ENCODE measurements at regions not wholly inside any gene's neighbourhood (a gene's known extent, or its start where the extent isn't known, plus 50 kb on each side); places are given as distances from the start of the nearest gene placed in this dataset.
"Not testable (repeated sequence)": the region's sequence is repeated elsewhere in the genome, so short reads cannot be mapped to it uniquely, and the experiment has no call there.

DNA sequence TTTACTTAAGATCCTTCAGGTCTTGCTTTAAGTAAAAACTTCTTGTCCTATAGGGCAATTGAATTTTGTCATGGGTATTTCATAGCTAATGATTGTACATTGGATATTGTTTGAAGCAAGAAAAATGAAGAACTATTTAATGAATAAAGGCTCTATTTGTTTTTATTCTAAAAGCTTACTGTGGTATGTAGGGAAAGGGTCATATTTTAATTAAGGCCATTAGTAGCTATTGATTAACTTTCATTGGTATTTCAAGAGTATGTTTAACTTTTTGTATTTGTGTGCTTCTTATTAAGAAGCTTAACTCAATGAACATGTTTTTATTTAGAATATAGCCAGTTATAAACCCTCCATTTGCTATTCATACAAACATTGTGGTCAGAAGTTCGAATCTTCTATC lies 1951.8 kb upstream of the ADGRL3 start:
- no peak for DNase-seq

DNA sequence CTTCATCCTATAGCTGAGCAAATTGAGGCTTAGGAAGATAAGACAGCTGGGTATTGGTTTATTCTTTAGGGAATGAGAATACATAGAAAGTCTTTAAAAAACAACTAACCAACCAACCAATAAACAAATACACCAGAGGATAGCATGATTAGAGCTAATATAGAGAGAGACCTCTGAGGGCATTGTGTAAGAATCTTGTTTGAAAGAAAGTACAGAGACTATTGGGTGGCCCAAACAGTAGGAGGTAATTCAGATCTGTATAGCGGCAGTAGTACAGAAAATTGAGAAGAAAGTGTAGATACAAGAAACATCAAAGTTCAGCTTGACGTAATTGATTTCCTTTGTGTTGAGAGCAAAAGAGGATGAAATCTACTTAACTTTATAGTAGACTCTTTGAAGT lies 1951.0 kb upstream of the ADGRL3 start:
- no peak for DNase-seq

DNA sequence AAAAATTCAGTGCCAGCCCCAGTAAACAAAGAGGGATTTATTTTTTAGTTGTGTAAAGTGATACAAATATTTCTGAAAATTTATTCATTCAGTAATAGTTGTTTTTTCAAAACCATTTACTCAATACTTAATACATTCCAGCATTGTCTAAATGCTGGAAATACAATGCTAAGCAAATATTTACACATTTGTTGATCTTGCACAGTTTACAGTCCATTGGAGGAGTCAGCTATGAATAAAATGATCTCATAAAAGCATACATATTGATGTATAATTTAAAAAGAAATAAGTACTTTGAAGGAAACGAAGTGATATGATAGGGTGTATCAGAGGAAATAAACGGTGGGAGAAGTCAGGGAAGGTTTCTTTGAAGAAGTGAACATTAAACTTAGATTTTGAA lies 1942.1 kb upstream of the ADGRL3 start:
- DNase-seq, result no peak

DNA sequence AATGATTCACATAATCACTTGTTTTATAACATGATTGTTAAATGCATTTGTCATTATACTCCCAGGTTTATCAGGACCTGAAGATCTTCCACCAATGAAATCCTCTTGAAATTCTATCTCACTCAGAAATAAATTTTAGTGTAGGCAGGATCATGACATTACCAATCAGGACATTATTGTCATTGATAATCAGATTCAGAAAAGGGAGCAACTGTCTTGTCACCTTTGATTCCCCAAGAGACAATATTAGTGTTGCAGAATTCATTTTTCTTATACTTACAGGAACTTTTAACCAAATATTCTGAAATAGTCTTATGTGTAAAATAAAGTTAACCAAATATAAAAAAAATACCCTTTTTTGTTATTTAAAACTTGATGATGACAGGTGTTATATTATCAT lies 1892.5 kb upstream of the ADGRL3 start:
- no peak for DNase-seq

DNA sequence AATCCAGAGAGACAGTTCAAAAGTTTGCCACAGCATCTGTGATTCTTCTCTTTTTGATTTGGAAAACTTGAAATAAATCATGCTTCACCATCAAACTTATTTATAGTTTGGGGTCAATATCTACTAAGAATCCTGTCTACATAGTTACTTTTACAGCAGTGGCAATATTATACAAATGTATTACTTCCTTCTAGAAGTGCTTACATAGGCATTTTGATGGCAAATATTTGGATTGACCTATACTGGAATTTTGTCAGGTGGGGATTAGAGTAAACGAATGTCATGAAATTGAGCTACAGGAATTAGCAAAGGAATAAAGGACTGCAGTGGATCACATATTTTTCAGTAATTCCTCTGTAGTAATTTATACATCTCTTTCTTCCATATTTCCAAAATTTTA lies 1885.5 kb upstream of the ADGRL3 start:
- no peak for DNase-seq

DNA sequence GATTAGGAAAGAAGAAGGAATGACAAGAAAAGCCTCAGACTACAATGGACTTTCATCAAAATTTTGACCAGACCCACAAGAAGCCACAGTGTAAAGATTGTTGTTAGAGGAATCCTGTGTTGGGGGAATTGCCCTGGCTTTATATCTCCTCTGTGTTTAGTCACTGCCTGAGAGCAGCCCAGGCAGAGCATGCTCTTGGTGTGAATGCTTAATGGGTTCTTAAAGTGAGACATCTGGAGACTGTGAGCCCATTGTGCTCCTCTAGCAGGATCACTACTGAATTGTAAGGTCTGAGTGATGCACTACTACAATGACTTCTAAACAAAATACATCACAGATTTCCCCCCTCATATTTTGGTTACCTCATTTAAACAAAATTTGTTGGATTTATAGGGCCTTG lies 1860.5 kb upstream of the ADGRL3 start:
- no peak for DNase-seq

DNA sequence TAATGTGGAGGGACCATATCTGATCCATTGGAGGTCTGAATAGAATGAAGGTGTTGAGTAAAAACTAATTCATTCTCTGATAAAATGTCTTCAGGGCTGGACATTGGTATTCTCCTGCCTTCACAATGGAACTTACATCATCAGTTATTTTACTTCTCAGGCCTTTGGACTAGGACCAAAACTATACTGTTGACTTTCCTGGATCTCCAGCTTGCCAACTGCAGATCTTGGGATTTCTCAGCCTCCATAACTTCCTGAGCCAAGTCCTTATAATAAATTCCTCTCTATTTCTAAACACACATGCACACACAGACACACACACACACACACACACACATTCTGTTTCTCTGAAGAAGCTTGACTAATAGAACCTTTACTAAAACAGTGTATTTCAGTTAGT lies 1858.6 kb upstream of the ADGRL3 start:
- no peak for DNase-seq

DNA sequence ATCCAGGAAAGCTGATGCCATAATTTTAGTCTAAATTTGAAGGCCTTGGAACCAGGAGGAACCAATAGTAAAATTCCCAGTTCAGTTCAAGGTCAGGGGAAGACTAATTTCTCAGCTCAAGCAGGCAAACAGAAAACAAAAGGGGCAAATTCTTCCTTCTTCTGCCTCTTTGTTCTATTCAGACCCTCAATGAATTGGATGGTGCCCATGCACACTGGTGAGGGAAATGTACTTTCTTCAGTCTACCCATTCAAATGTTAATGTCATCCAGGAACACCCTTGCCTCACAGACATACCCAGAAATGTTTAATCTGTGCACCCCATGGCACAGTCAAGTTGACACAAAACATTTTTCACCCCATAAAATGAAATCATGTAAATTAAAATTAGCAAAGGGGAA lies 1851.2 kb upstream of the ADGRL3 start:
- DNase-seq, result no peak

DNA sequence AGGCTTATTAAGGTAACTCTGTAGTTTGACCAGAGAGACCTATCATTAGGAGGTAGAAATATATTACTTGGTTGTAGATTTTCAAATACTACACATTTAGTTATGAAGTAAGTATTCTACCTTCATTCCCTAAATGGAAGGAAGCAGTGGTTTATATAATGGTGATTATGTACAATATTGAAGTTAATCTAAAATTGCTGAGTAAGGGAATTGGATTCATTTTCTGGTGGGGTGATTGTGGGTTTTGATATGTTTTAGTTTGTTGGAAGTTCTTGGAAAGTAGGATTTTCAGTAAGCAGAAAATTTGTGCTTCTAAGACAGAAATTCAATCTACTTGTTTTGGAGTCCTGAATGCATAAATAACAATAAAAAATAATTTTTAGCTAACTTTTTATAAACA lies 1830.9 kb upstream of the ADGRL3 start:
- DNase-seq, result no peak

DNA sequence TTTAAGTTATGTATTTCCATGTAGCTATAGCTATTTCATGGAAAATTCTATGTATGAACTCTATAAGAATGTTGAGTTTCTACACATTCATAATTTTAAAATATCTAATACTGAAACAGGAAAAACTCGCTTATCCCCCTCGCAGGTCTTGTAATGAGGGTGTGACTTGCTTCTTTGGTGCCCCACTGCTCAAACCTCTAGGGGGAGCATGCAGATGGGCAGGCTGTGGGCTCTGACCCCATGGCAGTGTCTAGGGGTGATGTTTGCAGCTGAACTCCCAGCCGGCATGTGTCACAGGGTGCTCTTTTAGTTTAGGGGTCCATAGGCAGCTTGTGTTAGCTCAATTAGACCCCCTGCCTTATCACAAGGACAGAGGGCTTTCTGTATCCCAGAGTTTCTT lies 1825.7 kb upstream of the ADGRL3 start:
- no peak for DNase-seq

DNA sequence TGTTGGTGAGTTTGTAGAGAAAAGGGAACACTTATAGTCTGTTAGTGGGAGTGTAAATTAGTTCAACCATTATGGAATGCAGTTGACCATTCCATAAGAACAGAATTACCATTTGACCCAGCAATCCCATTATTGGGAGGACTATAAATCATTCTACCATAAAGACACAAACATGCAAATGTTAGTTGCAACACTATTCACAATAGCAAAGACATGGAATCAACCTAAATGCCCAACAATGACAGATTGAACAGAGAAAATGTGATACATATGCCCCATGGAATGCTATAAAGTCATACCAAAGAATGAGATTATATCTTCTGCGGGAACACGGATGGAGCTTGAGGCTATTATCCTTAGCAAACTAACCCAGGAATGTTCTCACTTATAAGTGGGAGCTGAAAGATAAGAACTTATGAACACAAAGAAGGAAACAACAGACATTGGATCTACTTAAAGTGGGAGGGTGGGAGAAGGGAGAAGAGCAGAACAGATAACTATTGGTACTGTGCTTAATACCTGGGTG lies 1819.2 kb upstream of the ADGRL3 start:
- no peak for DNase-seq

DNA sequence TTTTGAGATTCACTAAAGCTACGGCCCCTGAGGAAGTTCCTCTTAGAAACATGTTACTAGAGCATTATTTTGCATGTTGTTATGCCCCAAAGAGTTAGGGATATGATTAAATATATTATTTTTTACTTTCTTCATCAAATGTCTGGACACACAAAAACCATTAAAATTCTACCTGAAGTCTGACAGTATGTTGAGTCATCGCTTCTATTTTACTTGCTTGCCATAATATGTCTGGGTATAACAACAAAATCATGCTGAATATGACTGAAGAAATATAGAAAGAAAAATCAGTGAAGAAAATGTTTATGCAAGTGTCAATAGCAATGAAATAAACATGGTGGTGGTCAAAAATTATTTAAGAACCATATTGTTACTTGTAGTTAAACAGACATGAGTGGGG lies 1818.5 kb upstream of the ADGRL3 start:
- DNase-seq, result no peak

DNA sequence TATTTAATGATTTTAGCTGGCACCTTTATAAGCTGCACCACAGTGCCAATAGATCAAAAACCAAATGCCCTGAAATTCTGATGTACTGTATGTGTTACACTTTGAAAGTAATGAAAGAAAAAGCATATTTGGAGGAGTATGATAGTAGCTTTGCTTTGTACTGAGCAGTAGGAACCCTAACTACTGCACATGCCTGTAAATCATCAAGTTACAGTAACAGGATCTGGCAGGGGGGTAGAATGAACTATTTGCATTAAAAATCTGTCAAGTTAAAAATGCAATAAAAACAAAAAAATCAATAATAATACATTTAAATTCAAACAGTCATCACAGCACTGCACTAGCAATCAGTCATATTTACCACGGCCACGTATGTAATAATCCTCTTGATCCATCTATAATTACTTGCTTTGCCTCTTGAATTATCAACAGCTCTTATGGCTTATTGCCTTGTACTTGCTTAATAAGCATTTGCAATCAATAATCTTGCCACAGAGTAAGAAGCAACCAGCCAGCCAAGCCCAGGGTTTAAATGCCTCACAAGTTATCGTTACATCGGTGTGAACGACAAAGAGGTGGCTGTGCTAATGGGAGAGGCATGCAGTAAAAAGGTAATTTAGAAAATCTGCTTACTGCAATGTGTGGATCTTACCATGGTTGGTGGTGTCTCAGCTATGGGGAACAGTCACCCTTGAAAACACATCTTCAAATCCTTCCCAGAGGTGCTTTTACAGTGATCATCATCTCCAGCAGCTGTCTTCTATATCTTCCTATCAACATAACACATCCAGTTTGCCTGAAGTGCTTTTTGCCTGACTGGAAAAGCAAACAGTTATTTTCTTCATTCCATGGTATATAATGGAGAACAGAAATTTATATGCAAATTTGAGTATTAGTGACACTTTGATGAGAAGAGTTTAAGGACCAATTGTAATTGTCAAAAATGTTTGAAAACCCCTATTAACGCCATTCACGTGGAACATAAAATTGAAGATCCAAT lies 1812.1 kb upstream of the ADGRL3 start:
- DNase-seq, result no peak

DNA sequence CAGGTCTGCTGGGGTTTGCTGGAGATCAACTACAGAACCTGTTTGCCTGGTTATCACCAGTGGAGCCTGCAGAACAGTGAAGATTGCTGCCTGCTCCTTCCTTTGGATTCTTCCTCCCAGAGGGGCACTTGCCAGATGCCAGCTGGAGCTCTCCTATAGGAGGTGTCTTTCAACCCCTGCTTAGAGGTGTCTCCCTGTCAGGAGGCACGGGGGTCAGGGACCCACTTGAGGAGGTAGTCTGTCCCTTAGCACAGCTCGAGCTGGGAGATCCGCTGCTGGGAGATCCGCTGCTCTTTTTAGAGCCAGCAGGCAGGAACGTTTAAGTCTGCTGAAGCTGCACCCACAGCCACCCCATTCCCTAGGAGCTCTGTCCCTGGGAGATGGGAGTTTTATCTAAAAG lies 1806.3 kb upstream of the ADGRL3 start:
- no peak for DNase-seq

DNA sequence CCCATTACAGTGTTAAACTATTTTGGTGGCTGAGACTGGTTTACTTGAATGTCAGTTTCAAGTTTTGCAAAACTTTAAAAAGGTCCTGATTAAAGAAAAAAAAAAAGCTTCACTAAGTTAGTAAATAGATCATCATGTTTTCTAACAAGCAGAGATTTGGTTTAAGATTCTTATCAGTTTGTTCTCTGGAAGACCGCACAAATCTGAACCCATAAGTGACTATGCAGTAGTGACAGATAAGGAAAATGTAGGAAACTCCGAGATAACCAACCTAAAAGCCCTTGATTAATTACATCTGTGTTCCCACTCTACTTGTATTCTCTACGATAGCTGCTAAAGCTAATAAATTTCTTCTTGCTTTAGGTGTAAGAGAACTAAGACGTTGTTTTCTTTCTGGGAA lies 1799.8 kb upstream of the ADGRL3 start:
- no peak for DNase-seq

DNA sequence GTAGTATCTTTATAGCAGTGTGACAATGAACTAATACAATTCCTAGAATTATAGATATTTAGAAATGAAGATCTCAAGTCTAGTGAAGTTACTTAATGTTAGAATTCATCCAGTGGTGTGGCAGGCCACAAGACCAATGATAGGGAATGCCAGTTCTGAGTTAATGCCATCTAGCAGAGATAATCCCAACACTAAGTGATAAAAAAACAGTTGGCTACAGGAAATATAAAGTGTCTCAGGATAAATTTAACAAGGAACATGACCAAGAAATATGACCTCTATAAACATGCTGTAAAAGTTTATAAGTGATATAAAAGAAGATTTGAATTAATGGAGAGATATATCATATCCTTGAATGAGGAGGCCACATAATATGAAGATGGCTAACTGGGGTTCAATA lies 1790.5 kb upstream of the ADGRL3 start:
- no peak for DNase-seq

DNA sequence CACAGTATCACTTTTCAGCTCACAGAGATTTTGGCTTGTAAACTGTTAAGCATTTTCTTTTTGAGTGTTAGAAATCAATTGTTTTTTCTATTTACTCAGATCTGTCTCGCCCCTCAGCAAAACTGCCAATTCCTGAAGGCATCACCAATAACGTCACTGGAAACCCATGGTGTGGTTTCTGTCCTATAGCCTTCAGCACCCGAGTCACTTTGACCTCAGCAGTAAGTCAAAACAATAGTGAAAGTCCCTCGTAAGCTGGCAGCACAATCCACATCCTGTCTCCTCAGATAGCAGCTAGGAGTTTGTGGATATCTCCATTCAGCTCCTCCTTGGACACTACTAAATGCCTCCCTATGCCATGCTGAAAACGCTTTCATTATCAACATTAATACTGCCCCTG lies 1787.4 kb upstream of the ADGRL3 start:
- DNase-seq, result no peak

DNA sequence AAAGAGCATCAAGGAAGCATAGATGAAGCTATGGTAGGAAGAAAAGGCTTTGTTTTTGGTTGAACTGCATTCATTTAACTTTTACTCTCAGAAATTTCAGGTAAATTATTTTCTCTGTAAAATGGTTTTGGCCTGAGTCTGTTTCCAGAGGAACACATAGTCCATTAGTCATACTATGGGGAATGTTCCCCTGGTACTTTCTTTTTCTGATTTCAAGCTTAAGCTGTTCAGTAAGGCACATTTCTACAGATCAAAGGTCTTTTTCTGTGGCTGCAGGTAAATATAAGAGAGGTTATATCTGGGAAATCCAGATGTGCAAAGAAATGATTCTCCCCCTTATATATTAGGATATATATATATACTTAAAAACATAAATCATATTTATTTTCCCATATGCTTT lies 1744.4 kb upstream of the ADGRL3 start:
- no peak for DNase-seq

DNA sequence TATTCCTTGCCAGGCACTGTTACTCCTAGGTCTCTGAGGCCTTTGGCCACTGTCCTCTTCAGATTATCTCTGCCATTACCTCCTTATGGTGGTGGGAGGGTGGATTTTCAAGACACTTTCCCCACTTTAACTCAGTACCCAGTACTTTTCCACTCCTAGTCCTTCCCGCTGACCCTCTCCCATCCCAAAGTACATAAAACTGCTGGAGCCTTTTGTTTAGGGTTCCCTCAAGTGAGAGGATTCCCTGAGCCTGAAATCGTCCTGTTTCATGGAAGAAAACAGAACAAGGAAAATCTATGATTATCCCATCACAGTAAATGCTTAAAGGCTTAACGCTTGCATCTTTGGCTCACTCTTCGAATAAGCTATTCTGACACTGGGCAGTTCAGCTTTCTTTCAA lies 1742.5 kb upstream of the ADGRL3 start:
- no peak for DNase-seq

DNA sequence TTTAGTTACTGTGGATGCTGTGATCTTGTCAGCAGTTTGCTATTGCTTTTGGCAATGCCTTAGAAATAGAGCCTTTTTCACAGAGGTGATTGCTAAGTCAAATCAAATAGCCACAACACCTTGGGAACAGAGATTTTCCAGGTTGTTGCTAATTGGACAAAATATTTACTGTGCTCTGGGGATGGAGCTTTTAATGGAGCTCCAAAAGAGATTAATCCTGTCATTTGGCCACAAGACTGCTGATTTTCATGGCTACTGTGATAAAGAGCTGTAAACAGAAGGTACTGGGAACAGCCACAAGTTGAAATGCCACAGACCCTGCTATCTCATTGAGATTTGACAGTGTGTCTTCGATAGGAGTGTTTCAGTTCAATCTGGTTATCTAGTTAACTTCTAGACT lies 1715.2 kb upstream of the ADGRL3 start:
- no peak for DNase-seq

DNA sequence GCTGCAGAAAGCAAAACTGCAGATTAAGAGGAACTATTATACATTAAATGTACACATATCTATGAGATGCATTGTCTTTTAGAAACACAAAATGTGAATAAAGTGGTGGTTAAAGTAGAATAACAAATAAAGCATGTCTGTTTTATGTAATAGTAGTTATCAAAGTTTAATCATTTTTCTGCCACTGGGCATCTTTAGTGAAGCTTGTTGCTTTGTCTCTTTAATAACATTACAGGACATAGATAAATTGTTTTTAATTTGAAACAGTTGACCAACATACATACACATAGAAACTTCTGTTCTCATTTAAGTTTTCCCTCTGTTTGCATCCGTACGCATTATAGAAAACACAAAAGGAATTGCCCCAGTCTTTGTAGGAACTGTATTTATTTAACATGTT lies 1700.0 kb upstream of the ADGRL3 start:
- no peak for DNase-seq

DNA sequence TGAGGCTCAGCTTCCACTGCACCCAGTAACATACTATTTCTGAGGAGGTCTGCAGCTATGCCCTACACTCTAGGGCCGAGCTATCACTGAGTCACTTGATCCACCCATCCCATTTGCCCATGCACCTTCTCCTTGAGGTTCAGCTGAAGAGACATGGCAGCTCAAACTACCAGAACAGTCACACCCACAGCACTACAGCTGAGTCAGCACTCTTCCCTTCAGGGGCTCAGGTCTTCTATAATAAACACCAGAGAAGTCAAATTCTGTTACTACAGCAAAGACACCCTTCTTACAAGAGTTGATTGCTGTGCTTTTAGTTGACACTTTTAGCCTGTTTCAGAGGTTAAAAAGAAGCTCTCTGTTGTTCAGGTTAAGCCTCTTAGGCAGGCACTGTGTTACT lies 1696.4 kb upstream of the ADGRL3 start:
- DNase-seq, result no peak

DNA sequence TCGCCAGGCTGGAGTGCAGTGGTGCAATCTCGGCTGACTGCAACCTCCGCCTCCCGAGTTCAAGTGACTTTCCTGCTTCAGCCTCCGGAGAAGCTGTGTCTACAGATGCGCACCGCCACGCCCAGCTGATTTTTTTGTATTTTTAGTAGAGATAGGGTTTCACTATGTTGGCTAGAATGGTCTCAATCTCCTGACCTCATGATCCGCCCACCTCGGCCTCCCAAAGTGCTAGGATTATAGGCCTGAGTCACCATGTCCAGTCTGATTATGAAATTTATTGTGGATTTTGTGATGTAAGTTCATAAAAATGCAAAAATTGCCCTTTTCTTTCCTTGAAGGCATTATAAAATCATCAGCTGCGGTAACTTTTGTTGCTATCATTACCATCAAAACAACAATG lies 1688.3 kb upstream of the ADGRL3 start:
- DNase-seq, result not testable (repeated sequence)

DNA sequence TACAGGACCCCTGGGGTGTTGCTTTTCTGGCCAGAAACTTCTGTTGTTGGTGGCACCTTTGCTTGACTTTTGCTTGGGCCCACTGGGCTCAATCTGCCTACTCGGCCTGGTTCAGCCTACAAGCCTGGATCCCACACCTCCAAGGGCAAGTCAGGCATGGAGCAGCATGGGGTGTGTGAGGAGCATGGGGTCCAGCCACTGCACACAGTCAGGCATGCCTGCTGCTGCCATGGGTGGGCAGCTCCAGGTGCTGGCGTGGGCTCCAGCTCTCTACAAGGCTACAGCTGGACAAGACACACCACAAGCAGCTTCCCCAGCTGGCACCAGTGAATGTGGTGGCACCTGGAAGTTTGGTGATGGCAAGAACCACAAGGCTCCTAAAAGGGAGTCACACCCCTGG lies 1683.1 kb upstream of the ADGRL3 start:
- no peak for DNase-seq

All from 8988T (cell line).